Transverse colon (tissue), 4 donors: ENCODE measurements at regions not wholly inside any gene's neighbourhood (a gene's known extent, or its start where the extent isn't known, plus 50 kb on each side); places are given as distances from the start of the nearest gene placed in this dataset.
"Not testable (repeated sequence)": the region's sequence is repeated elsewhere in the genome, so short reads cannot be mapped to it uniquely, and the experiment has no call there.

ENCODE experiments used
- DNase-seq: peaks from one replicate; pipeline ENCODE4 v3.0.0-alpha.2; 2019
- H3K27ac ChIP-seq, 4 donors: fragments of 200-600 bp; sonication (generic); 2 replicates each; pipeline ENCODE4 v1.5.1; 2016 to 2018; ENCODE audit warnings: inconsistent platforms in 4 of 4
- H3K27me3 ChIP-seq: fragments of 200-600 bp; sonication (generic); 2 replicates; pipeline ENCODE4 v1.5.1; 2017; ENCODE audit warnings: inconsistent platforms
- H3K36me3 ChIP-seq, 4 donors: fragments of 200-600 bp; sonication (generic); 2 replicates each; pipeline ENCODE4 v1.5.1; 2017 to 2019; ENCODE audit warnings: inconsistent platforms in 4 of 4
- H3K4me1 ChIP-seq, 4 donors: fragments of 200-600 bp; sonication (generic); 2 replicates each; pipeline ENCODE4 v1.5.1; 2017 to 2020; ENCODE audit warnings: inconsistent platforms in 4 of 4
- H3K4me3 ChIP-seq, 4 donors: fragments of 200-600 bp; sonication (generic); 1 replicate in 1 of 4; 2 replicates in 3 of 4; pipeline versions ENCODE4 v1.5.1 to v1.6.1; 2017 to 2019; ENCODE audit warnings: inconsistent platforms in 4 of 4
- H3K9me3 ChIP-seq, 2 donors: fragments of 200-600 bp; sonication (generic); 2 replicates each; pipeline ENCODE4 v1.5.1; 2017 to 2019; ENCODE audit warnings: inconsistent platforms in 2 of 2
- CTCF ChIP-seq, 5 experiments: fragments of 200-600 bp in 3 of 5; fragments of 450-650 bp in 2 of 5; sonication (generic) in 3 of 5; IDR thresholded peaks; 1 replicate in 2 of 5; 2 replicates in 3 of 5; pipeline ENCODE4 v1.5.1; 2016 to 2017; ENCODE audit warnings: antibody characterized with exemption in 5 of 5, inconsistent platforms in 3 of 5, mild to moderate bottlenecking in 2 of 5, moderate library complexity in 1 of 5
- EP300 ChIP-seq: sonication (generic); formaldehyde crosslinking; IDR thresholded peaks from one replicate; pipeline ENCODE4 v1.6.1; 2017; ENCODE audit warnings: antibody characterized with exemption, low read depth
- POLR2A ChIP-seq: fragments of 450-650 bp; IDR thresholded peaks from one replicate; pipeline ENCODE4 v1.6.1; 2016; ENCODE audit warnings: antibody characterized with exemption, mild to moderate bottlenecking, moderate library complexity
- POLR2AphosphoS5 ChIP-seq, 3 donors: sonication (generic); formaldehyde crosslinking; IDR thresholded peaks; one replicate each; pipeline ENCODE4 v1.6.1; 2016; ENCODE audit warnings: antibody characterized with exemption in 3 of 3
- WGBS, 2 donors: methylation state at CpG; one replicate each; pipeline ENCODE4 v1.1.5; 2018; ENCODE audit warnings: low coverage in 1 of 2; 5-methylcytosine and 5-hydroxymethylcytosine counted together
- in situ Hi-C, 4 donors: fragments of 200-750 bp; cut with MboI; loops; one replicate each; pipeline versions ENCODE4 v1.15.0 to v1.15.1; 2017; ENCODE audit warnings: low sequenced_read_pairs in 3 of 4, low pct_ligation_motif_present in 1 of 4, low pct_unique_long_range_greater_than_20kb in 1 of 4
- intact Hi-C: fragments of 100-400 bp; cut with DNase I; formaldehyde crosslinking; loops from one replicate; pipeline ENCODE4 v1.15.1; 2023; ENCODE audit warnings: low total_unique reads

GRCh38 chr19:30943101-30943843, 406.0 kb downstream of the TSHZ3 start:
- Histone ChIP-seq H3K36me3 (no peaks in the 10 kb centered on the region), H3K27ac (no peak overlapping the region), H3K27me3 (peaks cover 8% of the 10 kb centered on the region), H3K4me1 (no peaks in the 10 kb centered on the region), H3K9me3 (no peaks in the 10 kb centered on the region), H3K4me3 (no peak overlapping the region)
- intact Hi-C loops: no loop called here
- WGBS, 2 donors: 65 to 67% methylated on average over 11 to 13 of the region's 13 CpGs
- in situ Hi-C loops: no loop called here
- no peak for TF ChIP-seq CTCF (IDR thresholded peaks at IDR 0.05)
- TF ChIP-seq EP300: no peak
- TF ChIP-seq POLR2AphosphoS5 (IDR thresholded peaks at IDR 0.05): no peak
- TF ChIP-seq POLR2A: no peak
- no peak for DNase-seq

GRCh38 chr19:30942636-30943035, 406.6 kb downstream of the TSHZ3 start:
- Histone ChIP-seq H3K4me1 (no peaks in the 10 kb centered on the region), H3K4me3 (no peak overlapping the region), H3K27ac (no peak overlapping the region), H3K9me3 (no peaks in the 10 kb centered on the region), H3K36me3 (no peaks in the 10 kb centered on the region), H3K27me3 (peaks cover 8% of the 10 kb centered on the region)
- no peak for TF ChIP-seq POLR2A
- 24% methylated on average over 3 of the region's 3 CpGs; no CpG with 5 or more reads in 1 of the 2 donors for WGBS, 2 donors
- in situ Hi-C loops (no loop called here), intact Hi-C loops (no loop called here)
- DNase-seq: no peak

GRCh38 chr19:30941591-30941990, 407.6 kb downstream of the TSHZ3 start:
- Histone ChIP-seq H3K9me3 (no peaks in the 10 kb centered on the region), H3K27ac (no peak overlapping the region), H3K4me3 (no peak overlapping the region), H3K36me3 (no peaks in the 10 kb centered on the region), H3K27me3 (peaks cover 8% of the 10 kb centered on the region), H3K4me1 (no peaks in the 10 kb centered on the region)
- in situ Hi-C loops (no loop called here), intact Hi-C loops (no loop called here)
- no peak for DNase-seq
- TF ChIP-seq EP300: no peak
- no peak for TF ChIP-seq POLR2A
- TF ChIP-seq POLR2AphosphoS5 (IDR thresholded peaks at IDR 0.05): no peak
- no peak for TF ChIP-seq CTCF (IDR thresholded peaks at IDR 0.05)
- 45% methylated on average over 3 of the region's 3 CpGs; no CpG with 5 or more reads in 1 of the 2 donors for WGBS, 2 donors

DNA sequence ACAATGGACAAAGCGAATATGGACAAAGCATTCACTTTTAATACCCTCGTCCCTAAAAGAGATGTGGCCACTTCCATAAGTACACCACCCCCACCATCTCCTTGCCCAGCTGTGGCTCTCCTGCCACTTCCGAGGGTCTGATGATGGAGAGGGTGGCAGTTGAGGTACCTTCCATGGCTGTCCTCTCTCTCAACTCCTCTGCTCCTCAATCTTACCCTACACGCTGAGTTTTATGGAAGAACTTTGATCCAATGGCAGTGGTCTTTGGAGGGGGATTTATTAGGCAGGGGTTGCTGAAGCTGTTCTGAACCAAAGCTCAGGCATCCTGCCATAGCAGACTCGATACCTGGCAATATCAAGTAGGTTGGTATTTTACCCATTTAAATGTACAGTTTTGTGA, 413.0 kb downstream of the TSHZ3 start:
- intact Hi-C loops: no loop called here
- Histone ChIP-seq H3K4me1 (no peaks in the 10 kb centered on the region), H3K27me3 (no peaks in the 10 kb centered on the region), H3K27ac (no peak overlapping the region), H3K36me3 (no peaks in the 10 kb centered on the region), H3K9me3 (no peaks in the 10 kb centered on the region), H3K4me3 (no peak overlapping the region)
- TF ChIP-seq POLR2AphosphoS5 (IDR thresholded peaks at IDR 0.05) (no peak), EP300 (no peak), POLR2A (no peak), CTCF (IDR thresholded peaks at IDR 0.05) (no peak)
- in situ Hi-C loops: no loop called here
- WGBS, 2 donors: 85 to 88% methylated on average over 2 to 5 of the region's 5 CpGs
- no peak for DNase-seq

DNA sequence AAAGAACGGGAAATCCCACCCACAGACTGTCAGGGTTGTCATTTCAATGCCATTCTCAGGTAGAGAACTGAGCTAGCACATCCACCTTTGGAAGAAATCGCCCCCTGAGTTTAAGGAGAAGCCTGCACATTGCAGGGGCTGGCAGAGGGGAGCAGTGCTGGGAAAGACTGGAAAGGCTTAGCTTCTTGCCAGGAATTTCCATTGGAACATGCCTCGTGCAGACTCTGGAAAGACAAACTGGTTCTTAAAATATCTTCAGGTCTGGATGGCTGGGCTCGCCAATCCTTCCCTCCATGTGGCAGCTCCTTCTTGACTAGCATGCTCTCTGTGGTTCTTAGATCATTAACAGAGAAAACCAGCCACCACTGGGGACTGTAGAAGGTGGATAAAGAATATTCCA, 414.1 kb downstream of the TSHZ3 start:
- Histone ChIP-seq H3K36me3 (no peaks in the 10 kb centered on the region), H3K9me3 (no peaks in the 10 kb centered on the region), H3K4me1 (no peaks in the 10 kb centered on the region), H3K27me3 (no peaks in the 10 kb centered on the region), H3K4me3 (no peak overlapping the region), H3K27ac (no peak overlapping the region)
- 27% methylated on average over 4 of the region's 4 CpGs; no CpG with 5 or more reads in 1 of the 2 donors for WGBS, 2 donors
- intact Hi-C loops: no loop called here
- TF ChIP-seq POLR2A (no peak), POLR2AphosphoS5 (IDR thresholded peaks at IDR 0.05) (no peak), EP300 (no peak), CTCF (IDR thresholded peaks at IDR 0.05) (no peak)
- no peak for DNase-seq
- in situ Hi-C loops: no loop called here

DNA sequence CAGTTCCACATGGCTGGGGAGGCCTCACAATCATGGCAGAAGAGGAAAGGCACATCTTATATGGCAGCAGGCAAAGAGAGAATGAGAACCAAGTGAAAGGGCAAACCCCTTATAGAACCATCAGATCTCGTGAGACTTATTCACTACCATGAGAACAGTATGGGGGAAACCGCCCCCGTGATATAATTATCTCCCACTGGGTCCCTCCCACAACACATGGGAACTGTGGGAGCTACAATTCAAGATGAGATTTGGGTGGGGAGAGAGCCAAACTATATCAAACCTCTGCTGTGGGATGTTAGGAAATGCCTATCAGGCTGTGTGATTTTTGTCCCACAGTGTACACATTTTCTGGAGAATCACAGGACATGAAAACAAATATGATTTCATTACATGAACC, 415.8 kb downstream of the TSHZ3 start:
- in situ Hi-C loops, H3K4me1 ChIP-seq, H3K9me3 ChIP-seq, DNase-seq, intact Hi-C loops, H3K27ac ChIP-seq, H3K36me3 ChIP-seq, H3K27me3 ChIP-seq, H3K4me3 ChIP-seq: not testable (repeated sequence)
- 91% methylated on average over 3 of the region's 3 CpGs; no CpG with 5 or more reads in 1 of the 2 donors for WGBS, 2 donors
